Endothelial cell of umbilical vein (primary cell): ENCODE measurements at regions not wholly inside any gene's neighbourhood (a gene's known extent, or its start where the extent isn't known, plus 50 kb on each side); places are given as distances from the start of the nearest gene placed in this dataset.

Source experiments
- BruUV-seq: library from RNA; stranded (reverse); fragments of 400-500 nt; replicated peaks from 2 replicates; lab custom pipeline; 2021; lab: Mats Ljungman, UMichigan
- CTCF ChIA-PET: fragments of 300-600, 350-600 bp; sonication (Branson Sonifier 250); formaldehyde crosslinking; loops from one replicate; lab custom pipeline; 2021; ENCODE audit warnings: antibody characterized with exemption, inconsistent platforms; lab: Charles Lee
- POLR2A ChIA-PET: fragments of 300-600, 350-600 bp; sonication (Branson Sonifier 250); formaldehyde crosslinking; loops from one replicate; lab custom pipeline; 2021; ENCODE audit warnings: antibody characterized with exemption, inconsistent platforms; lab: Charles Lee
- DNase-seq: peaks from one replicate; pipeline ENCODE4 v3.0.0-alpha.2; 2011; ENCODE audit warnings: low read depth, low spot score
- FAIRE-seq: peaks from 2 replicates; lab custom pipeline; 2011; peaks lifted over from hg19 to GRCh38; lab: Jason Lieb, UNC
- H2AFZ ChIP-seq: 2 replicates; pipeline ENCODE4 v1.6.0; 2012; ENCODE audit warnings: low read depth, low read length, control low read depth, inconsistent platforms
- H3K27ac ChIP-seq: 2 replicates; pipeline ENCODE4 v1.5.1; 2011; ENCODE audit warnings: low read depth, mild to moderate bottlenecking, control low read depth, low read length, moderate library complexity; ENCODE audit not compliant: insufficient read depth
- H3K27me3 ChIP-seq, 2 experiments: 2 replicates each; pipeline versions ENCODE4 v1.6.0 to v1.6.1; 2011; ENCODE audit warnings: low read length in 2 of 2, mixed read lengths in 1 of 2; ENCODE audit not compliant: control insufficient read depth in 2 of 2, insufficient read depth in 2 of 2
- H3K36me3 ChIP-seq, 2 experiments: 2 replicates in 1 of 2; 3 replicates in 1 of 2; pipeline ENCODE4 v1.5.1; 2011; ENCODE audit warnings: low read length in 2 of 2, mild to moderate bottlenecking in 1 of 2, moderate library complexity in 1 of 2; ENCODE audit not compliant: control insufficient read depth in 2 of 2, insufficient read depth in 2 of 2; ENCODE audit errors: extremely low read depth in 1 of 2
- H3K4me1 ChIP-seq: 3 replicates; pipeline ENCODE4 v1.5.1; 2011; ENCODE audit warnings: mild to moderate bottlenecking, low read length; ENCODE audit not compliant: control insufficient read depth, insufficient read depth; ENCODE audit errors: extremely low read depth
- H3K4me2 ChIP-seq: 2 replicates; pipeline ENCODE4 v1.6.1; 2011; ENCODE audit warnings: low read length, control low read depth, mixed read lengths; ENCODE audit not compliant: insufficient read depth
- H3K4me3 ChIP-seq, 3 experiments: fragments of 200-600 bp in 1 of 3; sonication (generic), shearing (Covaris generic) in 1 of 3; replicated peaks in 1 of 3; 2 replicates each; pipeline ENCODE4 v1.5.1; 2011 to 2016; ENCODE audit warnings: control low read depth in 3 of 3, low read length in 3 of 3, mild to moderate bottlenecking in 2 of 3, inconsistent platforms in 1 of 3, low read depth in 1 of 3, moderate library complexity in 1 of 3; ENCODE audit not compliant: insufficient read depth in 1 of 3
- H3K79me2 ChIP-seq: 2 replicates; pipeline ENCODE4 v1.6.0; 2012; ENCODE audit warnings: low read length, inconsistent platforms; ENCODE audit not compliant: control insufficient read depth, insufficient read depth
- H3K9ac ChIP-seq: replicated peaks from 2 replicates; pipeline ENCODE3; 2011; ENCODE audit warnings: low read length, control low read depth; ENCODE audit not compliant: insufficient read depth; ENCODE audit errors: extremely low read depth
- H3K9me1 ChIP-seq: replicated peaks from 3 replicates; pipeline ENCODE4 v1.6.0; 2011; ENCODE audit warnings: mild to moderate bottlenecking, low read length; ENCODE audit not compliant: control insufficient read depth, insufficient read depth; ENCODE audit errors: extremely low read depth
- H3K9me3 ChIP-seq: replicated peaks from 2 replicates; pipeline ENCODE4 v1.5.1; 2012; ENCODE audit warnings: low read length, inconsistent platforms; ENCODE audit not compliant: control insufficient read depth, insufficient read depth
- H4K20me1 ChIP-seq: replicated peaks from 2 replicates; pipeline ENCODE3; 2011; ENCODE audit warnings: mild to moderate bottlenecking, low read length; ENCODE audit not compliant: control insufficient read depth, insufficient read depth; ENCODE audit errors: extremely low read depth
- CTCF ChIP-seq, 2 donors: IDR thresholded peaks; 1 replicate in 1 of 2; 2 replicates in 1 of 2; pipeline ENCODE4 v1.5.1; 2011; ENCODE audit warnings: low read length in 2 of 2, mild to moderate bottlenecking in 2 of 2, moderate library complexity in 2 of 2, control low read depth in 1 of 2, inconsistent platforms in 1 of 2, low read depth in 1 of 2; ENCODE audit not compliant: insufficient read depth in 1 of 2; ENCODE audit errors: extremely low read depth in 1 of 2
- EZH2 ChIP-seq: IDR thresholded peaks from 2 replicates; pipeline ENCODE4 v1.6.1; 2012; ENCODE audit warnings: borderline replicate concordance, low read depth, mild to moderate bottlenecking, moderate library complexity, low read length, inconsistent platforms; ENCODE audit not compliant: severe bottlenecking
- FOS ChIP-seq: IDR thresholded peaks from 2 replicates; pipeline ENCODE4 v1.6.1; 2011; ENCODE audit warnings: mild to moderate bottlenecking, low read length, moderate library complexity, borderline replicate concordance; ENCODE audit not compliant: insufficient read depth
- GATA2 ChIP-seq: IDR thresholded peaks from 2 replicates; pipeline ENCODE4 v1.7.0; 2011; ENCODE audit warnings: low read depth, mild to moderate bottlenecking, moderate library complexity, mixed read lengths, low read length; ENCODE audit not compliant: insufficient read length, insufficient read depth
- JUN ChIP-seq: IDR thresholded peaks from 2 replicates; pipeline ENCODE4 v1.6.1; 2011; ENCODE audit warnings: borderline replicate concordance, low read depth; ENCODE audit not compliant: insufficient read length, insufficient read depth
- MAX ChIP-seq: IDR thresholded peaks from 2 replicates; pipeline ENCODE4 v1.6.1; 2011; ENCODE audit not compliant: insufficient read depth, insufficient read length
- MYC ChIP-seq: IDR thresholded peaks from one replicate; pipeline ENCODE4 v1.6.1; 2011; ENCODE audit warnings: mild to moderate bottlenecking, low read depth, low read length
- POLR2A ChIP-seq: IDR thresholded peaks from 2 replicates; pipeline ENCODE4 v1.6.1; 2012; ENCODE audit warnings: low read depth, mild to moderate bottlenecking, control low read depth, low read length
- POLR2AphosphoS5 ChIP-seq: IDR thresholded peaks from 2 replicates; pipeline ENCODE4 v1.6.1; 2012; ENCODE audit warnings: low read depth, mild to moderate bottlenecking, control low read depth, low read length, moderate library complexity; ENCODE audit not compliant: insufficient read depth
- dilution Hi-C: fragments of 300-500 bp; cut with MboI; formaldehyde crosslinking; loops from one replicate; pipeline ENCODE4 v1.15.0; 2019; ENCODE audit warnings: low sequenced_read_pairs; ENCODE audit not compliant: extremely low pct_ligation_motif_present
- intact Hi-C: fragments of 100-400 bp; cut with micrococcal nuclease; formaldehyde crosslinking; loops from one replicate; pipeline ENCODE4 v1.10.0; 2022

GRCh38 chr11:116460156-116460920 lies 312.4 kb downstream of the BUD13 start:
- Histone ChIP-seq H3K4me1 (no peaks in the 10 kb centered on the region), H3K79me2 (no peaks in the 10 kb centered on the region), H3K4me2 (no peak overlapping the region), H4K20me1 (no peaks in the 10 kb centered on the region), H3K27ac (no peak overlapping the region), H2AFZ (no peak overlapping the region), H3K27me3 (peaks cover 2 to 4% of the 10 kb centered on the region in 2 experiments), H3K9ac (no peak overlapping the region), H3K9me1 (no peaks in the 10 kb centered on the region), H3K4me3 (no peak overlapping the region), H3K36me3 (no peaks in the 10 kb centered on the region), H3K9me3 (no peaks in the 10 kb centered on the region)
- no peak for TF ChIP-seq MYC
- no peak for TF ChIP-seq POLR2A
- no peak for TF ChIP-seq GATA2
- TF ChIP-seq JUN, result no peak
- TF ChIP-seq FOS, result no peak
- TF ChIP-seq EZH2, result no peak
- TF ChIP-seq POLR2AphosphoS5, result no peak
- no peak for TF ChIP-seq MAX
- no peak for TF ChIP-seq CTCF (IDR thresholded peaks at IDR 0.05; ENCODE audit: extremely low read depth in 1 of 2, insufficient read depth in 1 of 2, low read depth in 1 of 2, low read length in 2 of 2)
- BruUV-seq, result no TSS peak
- ChIA-PET POLR2A (no interaction called here), CTCF (interaction anchor here (2.6 kb wide), 1 partner anchor 39 kb away, joined by 14 read pairs; no protein-coding TSS in a partner anchor)
- FAIRE-seq, result no peak
- intact Hi-C loops, result no loop called here
- dilution Hi-C loops, result no loop called here
- no peak for DNase-seq
